Neural cell (in vitro differentiated cells): ENCODE measurements at regions not wholly inside any gene's neighbourhood (a gene's known extent, or its start where the extent isn't known, plus 50 kb on each side); places are given as distances from the start of the nearest gene placed in this dataset.

Source experiments
- H2AFZ ChIP-seq: fragments of 200-600, 300-800 bp; sonication (generic), shearing (Covaris generic); 2 replicates; pipeline ENCODE4 v1.6.0; 2014; ENCODE audit warnings: low read depth, mild to moderate bottlenecking, antibody characterized with exemption, low read length, moderate library complexity
- H3F3A ChIP-seq: fragments of 200-600 bp; shearing (Covaris generic); 2 replicates; pipeline ENCODE4 v1.6.1; 2016; ENCODE audit warnings: mild to moderate bottlenecking, moderate library complexity, mixed read lengths, antibody characterized with exemption, low read length; ENCODE audit not compliant: insufficient read depth, poor library complexity, severe bottlenecking
- H3K27ac ChIP-seq: fragments of 200-600, 300-800 bp; sonication (generic), shearing (Covaris generic); 2 replicates; pipeline ENCODE4 v1.5.1; 2014; ENCODE audit warnings: mild to moderate bottlenecking, low read length, moderate library complexity
- H3K27me3 ChIP-seq: fragments of 300-800, 200-600 bp; sonication (generic), shearing (Covaris generic); 2 replicates; pipeline ENCODE4 v1.6.0; 2014; ENCODE audit warnings: mild to moderate bottlenecking, low read depth, low read length, moderate library complexity; ENCODE audit not compliant: insufficient read depth
- H3K36me3 ChIP-seq: fragments of 300-800, 200-600 bp; sonication (generic), shearing (Covaris generic); 2 replicates; pipeline ENCODE4 v1.5.1; 2014; ENCODE audit warnings: mild to moderate bottlenecking, antibody characterized with exemption, low read length, moderate library complexity; ENCODE audit not compliant: insufficient read depth
- H3K4me2 ChIP-seq: fragments of 300-800, 200-600 bp; sonication (generic), shearing (Covaris generic); 2 replicates; pipeline ENCODE4 v1.6.0; 2014; ENCODE audit warnings: mild to moderate bottlenecking, low read length
- H3K4me3 ChIP-seq: fragments of 300-800, 200-600 bp; sonication (generic), shearing (Covaris generic); 2 replicates; pipeline ENCODE4 v1.5.1; 2014; ENCODE audit warnings: mild to moderate bottlenecking, low read length, moderate library complexity
- H3K79me2 ChIP-seq: fragments of 200-600 bp; shearing (Covaris generic); replicated peaks from 2 replicates; pipeline ENCODE4 v1.6.0; 2014; ENCODE audit warnings: mild to moderate bottlenecking, low read length, moderate library complexity; ENCODE audit not compliant: insufficient read depth
- H3K9ac ChIP-seq: fragments of 300-800, 200-600 bp; sonication (generic), shearing (Covaris generic); 2 replicates; pipeline ENCODE4 v1.6.1; 2016; ENCODE audit warnings: mild to moderate bottlenecking, low read length, mixed read lengths
- H3K9me2 ChIP-seq: fragments of 200-600 bp; shearing (Covaris generic); 2 replicates; pipeline ENCODE4 v1.6.1; 2016; ENCODE audit warnings: mild to moderate bottlenecking, low read length, mixed read lengths; ENCODE audit not compliant: insufficient read depth
- H3K9me3 ChIP-seq: fragments of 200-600, 300-800 bp; sonication (generic), shearing (Covaris generic); 2 replicates; pipeline ENCODE4 v1.6.1; 2016; ENCODE audit warnings: mild to moderate bottlenecking, mixed run types, low read length, moderate library complexity, mixed read lengths
- H4K20me1 ChIP-seq: fragments of 200-600 bp; shearing (Covaris generic); 2 replicates; pipeline ENCODE4 v1.6.1; 2016; ENCODE audit warnings: mild to moderate bottlenecking, mixed run types; ENCODE audit not compliant: insufficient read depth
- CTCF ChIP-seq: fragments of 450-650 bp; IDR thresholded peaks from 2 replicates; pipeline ENCODE4 v1.5.1; 2014; ENCODE audit warnings: antibody characterized with exemption, mild to moderate bottlenecking, moderate library complexity; ENCODE audit not compliant: poor library complexity, severe bottlenecking
- EP300 ChIP-seq: fragments of 450-650 bp; conservative IDR thresholded peaks from 2 replicates; pipeline ENCODE4 v1.6.1; 2014; ENCODE audit warnings: antibody characterized with exemption, mild to moderate bottlenecking, moderate library complexity; ENCODE audit not compliant: poor library complexity, severe bottlenecking
- EZH2 ChIP-seq: fragments of 200-600, 300-800 bp; shearing (Covaris generic), sonication (generic); IDR thresholded peaks from 2 replicates; pipeline ENCODE4 v1.6.1; 2014; ENCODE audit warnings: antibody characterized with exemption, low read length, borderline replicate concordance, mild to moderate bottlenecking; ENCODE audit not compliant: insufficient read depth, poor library complexity, severe bottlenecking
- MXI1 ChIP-seq: fragments of 450-650 bp; conservative IDR thresholded peaks from 2 replicates; pipeline ENCODE4 v1.6.1; 2014; ENCODE audit warnings: antibody characterized with exemption, mild to moderate bottlenecking; ENCODE audit not compliant: poor library complexity, severe bottlenecking
- POLR2AphosphoS5 ChIP-seq: IDR thresholded peaks from 2 replicates; pipeline ENCODE4 v1.6.1; 2012
- RAD21 ChIP-seq: fragments of 450-650 bp; conservative IDR thresholded peaks from 2 replicates; pipeline ENCODE4 v1.6.1; 2014; ENCODE audit warnings: antibody characterized with exemption, mild to moderate bottlenecking, moderate library complexity
- SMC3 ChIP-seq: fragments of 450-650 bp; conservative IDR thresholded peaks from 2 replicates; pipeline ENCODE4 v1.6.1; 2014; ENCODE audit warnings: antibody characterized with exemption, mild to moderate bottlenecking, moderate library complexity; ENCODE audit not compliant: poor library complexity
- TAF1 ChIP-seq: IDR thresholded peaks from 2 replicates; pipeline ENCODE4 v1.6.1; 2012; ENCODE audit warnings: low read depth
- TF ChIP-seq, protein P1 (sequence below): IDR thresholded peaks from 2 replicates; pipeline ENCODE4 v1.6.1; 2012; ENCODE audit warnings: borderline replicate concordance

DNA sequence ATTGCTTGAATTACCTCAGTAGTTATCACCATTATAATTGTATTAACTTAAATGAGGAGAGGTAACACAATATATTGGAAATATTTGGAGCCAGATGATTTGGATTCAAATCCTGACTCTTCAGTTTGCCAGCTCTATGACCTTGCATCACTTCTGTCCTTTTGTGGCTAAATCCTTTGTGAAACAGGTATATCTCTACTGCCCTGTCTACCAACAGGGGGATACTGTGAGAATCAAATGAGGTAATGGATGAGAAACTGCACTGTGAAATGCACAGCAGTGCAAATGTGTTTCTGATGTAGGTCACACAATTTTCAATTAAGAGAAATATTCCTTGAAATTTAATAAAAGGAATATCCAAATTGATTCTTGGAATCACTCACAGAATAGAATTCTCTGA is 58.8 kb downstream of the CCDC54 start:
- Histone ChIP-seq H3F3A (no peaks in the 10 kb centered on the region), H4K20me1 (no peaks in the 10 kb centered on the region), H3K4me2 (no peak overlapping the region), H3K4me3 (no peak overlapping the region), H3K9me3 (no peaks in the 10 kb centered on the region), H3K9me2 (no peaks in the 10 kb centered on the region), H3K27me3 (peaks cover 13% of the 10 kb centered on the region), H2AFZ (no peak overlapping the region), H3K9ac (no peak overlapping the region), H3K36me3 (no peaks in the 10 kb centered on the region), H3K79me2 (no peaks in the 10 kb centered on the region), H3K27ac (no peak overlapping the region)
- TF ChIP-seq POLR2AphosphoS5: no peak
- TF ChIP-seq TAF1: no peak
- no peak for TF ChIP-seq SMC3
- TF ChIP-seq, protein P1, sequence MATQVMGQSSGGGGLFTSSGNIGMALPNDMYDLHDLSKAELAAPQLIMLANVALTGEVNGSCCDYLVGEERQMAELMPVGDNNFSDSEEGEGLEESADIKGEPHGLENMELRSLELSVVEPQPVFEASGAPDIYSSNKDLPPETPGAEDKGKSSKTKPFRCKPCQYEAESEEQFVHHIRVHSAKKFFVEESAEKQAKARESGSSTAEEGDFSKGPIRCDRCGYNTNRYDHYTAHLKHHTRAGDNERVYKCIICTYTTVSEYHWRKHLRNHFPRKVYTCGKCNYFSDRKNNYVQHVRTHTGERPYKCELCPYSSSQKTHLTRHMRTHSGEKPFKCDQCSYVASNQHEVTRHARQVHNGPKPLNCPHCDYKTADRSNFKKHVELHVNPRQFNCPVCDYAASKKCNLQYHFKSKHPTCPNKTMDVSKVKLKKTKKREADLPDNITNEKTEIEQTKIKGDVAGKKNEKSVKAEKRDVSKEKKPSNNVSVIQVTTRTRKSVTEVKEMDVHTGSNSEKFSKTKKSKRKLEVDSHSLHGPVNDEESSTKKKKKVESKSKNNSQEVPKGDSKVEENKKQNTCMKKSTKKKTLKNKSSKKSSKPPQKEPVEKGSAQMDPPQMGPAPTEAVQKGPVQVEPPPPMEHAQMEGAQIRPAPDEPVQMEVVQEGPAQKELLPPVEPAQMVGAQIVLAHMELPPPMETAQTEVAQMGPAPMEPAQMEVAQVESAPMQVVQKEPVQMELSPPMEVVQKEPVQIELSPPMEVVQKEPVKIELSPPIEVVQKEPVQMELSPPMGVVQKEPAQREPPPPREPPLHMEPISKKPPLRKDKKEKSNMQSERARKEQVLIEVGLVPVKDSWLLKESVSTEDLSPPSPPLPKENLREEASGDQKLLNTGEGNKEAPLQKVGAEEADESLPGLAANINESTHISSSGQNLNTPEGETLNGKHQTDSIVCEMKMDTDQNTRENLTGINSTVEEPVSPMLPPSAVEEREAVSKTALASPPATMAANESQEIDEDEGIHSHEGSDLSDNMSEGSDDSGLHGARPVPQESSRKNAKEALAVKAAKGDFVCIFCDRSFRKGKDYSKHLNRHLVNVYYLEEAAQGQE: no peak

DNA sequence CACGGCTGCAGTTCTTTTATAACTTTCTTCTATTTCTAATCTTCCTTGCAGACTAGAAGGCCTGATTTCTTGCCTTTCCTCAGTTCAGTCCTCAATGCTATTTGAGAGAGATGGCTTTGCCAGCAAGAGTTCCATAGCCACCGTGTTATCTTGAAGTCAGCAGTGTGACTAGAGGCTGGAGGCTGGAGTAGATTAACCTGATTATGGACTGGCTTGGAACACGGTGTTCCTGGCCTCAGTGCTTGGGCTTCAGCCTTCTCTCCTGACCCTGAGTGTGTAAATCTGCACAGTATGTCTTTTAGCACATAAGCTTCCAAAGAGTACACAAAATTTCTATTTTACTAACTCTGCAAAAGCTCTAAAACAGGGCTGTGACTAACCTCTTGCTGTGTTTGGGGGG is 61.4 kb downstream of the CCDC54 start:
- Histone ChIP-seq H3K4me3 (no peak overlapping the region), H3K4me2 (no peak overlapping the region), H3K27me3 (no peaks in the 10 kb centered on the region), H2AFZ (no peak overlapping the region), H3K9me2 (no peaks in the 10 kb centered on the region), H3K36me3 (no peaks in the 10 kb centered on the region), H3K9me3 (no peaks in the 10 kb centered on the region), H3F3A (no peaks in the 10 kb centered on the region), H4K20me1 (no peaks in the 10 kb centered on the region), H3K79me2 (no peaks in the 10 kb centered on the region), H3K9ac (no peak overlapping the region), H3K27ac (no peak overlapping the region)
- TF ChIP-seq CTCF (no peak), RAD21 (no peak), EZH2 (no peak), POLR2AphosphoS5 (no peak), TAF1 (no peak), SMC3 (no peak), EP300 (no peak), MXI1 (no peak)
- TF ChIP-seq, protein P1: no peak
